Loucy (cell line): ENCODE measurements at regions not wholly inside any gene's neighbourhood (a gene's known extent, or its start where the extent isn't known, plus 50 kb on each side); places are given as distances from the start of the nearest gene placed in this dataset.
A peak's percentile ranks its signal among the peaks of the same experiment; 100 is the strongest.

Source experiments
- H2AFZ ChIP-seq: fragments of 200-600 bp; sonication (generic); 2 replicates; pipeline ENCODE4 v1.6.0; 2016; ENCODE audit warnings: antibody characterized with exemption, mild to moderate bottlenecking, low read length, moderate library complexity
- H3F3A ChIP-seq: fragments of 200-600 bp; 2 replicates; pipeline ENCODE4 v1.6.0; 2016; ENCODE audit warnings: antibody characterized with exemption, low read depth, mild to moderate bottlenecking
- H3K27me3 ChIP-seq: fragments of 200-600 bp; sonication (generic); 2 replicates; pipeline ENCODE4 v1.6.1; 2014; ENCODE audit warnings: low read length, mild to moderate bottlenecking; ENCODE audit not compliant: insufficient read depth, poor library complexity, severe bottlenecking
- H3K36me3 ChIP-seq: fragments of 200-600 bp; sonication (generic); 2 replicates; pipeline ENCODE4 v1.6.1; 2016; ENCODE audit warnings: low read length; ENCODE audit not compliant: insufficient read depth
- H3K4me1 ChIP-seq: fragments of 200-600 bp; sonication (generic); 2 replicates; pipeline ENCODE4 v1.5.1; 2014; ENCODE audit warnings: low read length, mild to moderate bottlenecking; ENCODE audit not compliant: insufficient read depth, poor library complexity, severe bottlenecking
- H3K4me2 ChIP-seq: fragments of 200-600 bp; sonication (generic); 2 replicates; pipeline ENCODE4 v1.6.0; 2014; ENCODE audit warnings: antibody characterized with exemption, low read length, low read depth, mild to moderate bottlenecking; ENCODE audit not compliant: poor library complexity, severe bottlenecking
- H3K4me3 ChIP-seq: fragments of 200-600 bp; sonication (generic); 2 replicates; pipeline ENCODE4 v1.5.1; 2014; ENCODE audit warnings: low read length, mild to moderate bottlenecking, mixed read lengths; ENCODE audit not compliant: poor library complexity, severe bottlenecking
- H3K79me2 ChIP-seq: fragments of 200-600 bp; sonication (generic); 2 replicates; pipeline ENCODE4 v1.6.1; 2014; ENCODE audit warnings: low read length; ENCODE audit not compliant: insufficient read depth
- H3K9ac ChIP-seq: fragments of 200-600 bp; sonication (generic); 2 replicates; pipeline ENCODE4 v1.6.0; 2014; ENCODE audit warnings: mild to moderate bottlenecking, low read depth, low read length, moderate library complexity; ENCODE audit not compliant: poor library complexity, severe bottlenecking
- H3K9me2 ChIP-seq: fragments of 200-600 bp; sonication (generic); replicated peaks from 2 replicates; pipeline ENCODE4 v1.6.1; 2016; ENCODE audit warnings: low read depth, low read length, mixed read lengths
- H3K9me3 ChIP-seq: fragments of 200-600 bp; sonication (generic); 2 replicates; pipeline ENCODE4 v1.6.1; 2014; ENCODE audit warnings: mild to moderate bottlenecking, antibody characterized with exemption, low read length, low read depth; ENCODE audit not compliant: insufficient read depth
- H4K20me1 ChIP-seq: fragments of 200-600 bp; sonication (generic); 2 replicates; pipeline ENCODE4 v1.6.0; 2014; ENCODE audit warnings: antibody characterized with exemption, low read length, mild to moderate bottlenecking; ENCODE audit not compliant: insufficient read depth, poor library complexity, severe bottlenecking
- CTCF ChIP-seq: fragments of 200-600 bp; sonication (generic); conservative IDR thresholded peaks from 2 replicates; pipeline ENCODE4 v1.5.1; 2014; ENCODE audit warnings: mild to moderate bottlenecking, antibody characterized with exemption, low read length
- EZH2phosphoT487 ChIP-seq: fragments of 200-600 bp; IDR thresholded peaks from 2 replicates; pipeline ENCODE4 v1.6.1; 2018; ENCODE audit warnings: antibody characterized with exemption, mild to moderate bottlenecking, moderate library complexity, borderline replicate concordance

- H3K79me2 ChIP-seq, result no peaks in the 10 kb centered on the region
- TF ChIP-seq EZH2phosphoT487, result no peak
- no peak for TF ChIP-seq CTCF
- H3K9me2 ChIP-seq, result no peaks in the 10 kb centered on the region
Observed at GRCh38 chrX:27222661-27223060, 240.5 kb downstream of the PPP4R3C start.

GRCh38 chrX:27186671-27187070 is 276.5 kb downstream of the PPP4R3C start:
- Histone ChIP-seq H3K79me2 (no peaks in the 10 kb centered on the region), H3K27me3 (no peaks in the 10 kb centered on the region), H3K9me3 (no peaks in the 10 kb centered on the region), H3K4me1 (no peaks in the 10 kb centered on the region), H4K20me1 (no peaks in the 10 kb centered on the region), H3K9ac (no peak overlapping the region), H3K4me2 (no peak overlapping the region), H2AFZ (no peak overlapping the region), H3K9me2 (no peaks in the 10 kb centered on the region), H3K4me3 (no peak overlapping the region), H3F3A (no peaks in the 10 kb centered on the region), H3K36me3 (no peaks in the 10 kb centered on the region)
- no peak for TF ChIP-seq EZH2phosphoT487
- peak; percentile 68 for TF ChIP-seq CTCF

More at GRCh38 chrX:27222661-27223060, 240.5 kb downstream of the PPP4R3C start:
- Histone ChIP-seq H3K9me3 (no peaks in the 10 kb centered on the region), H3K4me3 (no peak overlapping the region), H3K36me3 (no peaks in the 10 kb centered on the region), H3K9ac (no peak overlapping the region), H3K27me3 (no peaks in the 10 kb centered on the region), H3F3A (no peaks in the 10 kb centered on the region), H2AFZ (no peak overlapping the region), H3K4me2 (no peak overlapping the region), H4K20me1 (no peaks in the 10 kb centered on the region), H3K4me1 (no peaks in the 10 kb centered on the region)

GRCh38 chrX:27163236-27163635 is 299.9 kb downstream of the PPP4R3C start:
- H3K9me2 ChIP-seq, result no peaks in the 10 kb centered on the region
- H3K9me3 ChIP-seq, result no peaks in the 10 kb centered on the region
- no peaks in the 10 kb centered on the region for H3K4me1 ChIP-seq
- no peaks in the 10 kb centered on the region for H3F3A ChIP-seq
- H3K36me3 ChIP-seq, result no peaks in the 10 kb centered on the region
- no peaks in the 10 kb centered on the region for H4K20me1 ChIP-seq
- TF ChIP-seq CTCF, result no peak
- no peak for TF ChIP-seq EZH2phosphoT487
- H3K4me3 ChIP-seq, result no peak overlapping the region
- H3K79me2 ChIP-seq, result no peaks in the 10 kb centered on the region
- no peak overlapping the region for H3K4me2 ChIP-seq
- H3K9ac ChIP-seq, result no peak overlapping the region
- H2AFZ ChIP-seq, result no peak overlapping the region
- H3K27me3 ChIP-seq, result no peaks in the 10 kb centered on the region
